ENCODE measurements at regions not wholly inside any gene's neighbourhood (a gene's known extent, or its start where the extent isn't known, plus 50 kb on each side); places are given as distances from the start of the nearest gene placed in this dataset.

DNA sequence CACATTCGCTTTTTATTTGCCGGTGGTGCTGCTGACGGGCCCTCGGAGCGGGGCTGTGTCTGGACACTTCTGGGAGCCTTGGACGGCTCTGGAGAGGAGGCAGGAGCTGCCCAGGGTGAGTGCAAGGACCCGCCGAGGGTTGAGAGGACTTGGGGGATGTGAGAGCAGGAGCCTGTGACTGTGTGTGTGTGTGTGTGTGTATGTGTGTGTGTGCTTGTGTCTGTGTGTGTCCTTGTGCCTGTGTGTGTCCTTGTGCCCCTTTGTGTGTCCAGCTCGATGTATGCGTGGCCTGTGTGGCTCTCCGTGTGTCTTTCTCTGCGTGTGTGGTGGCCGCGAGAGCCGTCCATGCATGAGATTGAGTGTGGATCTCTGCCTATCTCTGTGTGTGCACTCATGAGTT, 179.6 kb upstream of the MYL2 start:
- DNase-seq (ENCODE audit: low read depth, low spot score) (no peak), FAIRE-seq (no peak), ATAC-seq (no peak)
- peaks cover 13% of the 10 kb centered on the region for H3K4me1 ChIP-seq (ENCODE audit: control insufficient read depth, insufficient read depth, low read length)
- WGBS (ENCODE audit: insufficient coverage, insufficient replicate concordance, low lambda C conversion rate, missing lambda C conversion rate): 36% methylated on average over 15 of the region's 15 CpGs
- BruUV-seq (replicated peaks): no TSS peak
- H3K27me3 ChIP-seq (replicated peaks in 1 of 2; ENCODE audit: control insufficient read depth in 2 of 2, insufficient read depth in 2 of 2, low read length in 1 of 2): no peaks in the 10 kb centered on the region; a peak in 1 of 4 replicates
- ChIA-PET RAD21 (ENCODE audit: unreplicated experiment) (no interaction called here), CTCF (no interaction called here), POLR2A (no interaction called here), SMC1A (ENCODE audit: uncharacterized antibody, unreplicated experiment) (no interaction called here)
- in situ Hi-C loops (cut with MboI) (no loop called here), intact Hi-C loops (cut with micrococcal nuclease; ENCODE audit: unreplicated experiment) (no loop called here)
- no peak overlapping the region for H3K4me2 ChIP-seq (ENCODE audit: control insufficient read depth, insufficient read depth)
- no peak overlapping the region for H3K4me3 ChIP-seq
- H4K20me1 ChIP-seq (ENCODE audit: control insufficient read depth, insufficient read depth): no peaks in the 10 kb centered on the region
- H3K27ac ChIP-seq (ENCODE audit: control insufficient read depth, insufficient read depth): no peak overlapping the region
- H3K79me2 ChIP-seq (ENCODE audit: control insufficient read depth, insufficient read depth, low read length): no peaks in the 10 kb centered on the region
- H3K9ac ChIP-seq (ENCODE audit: control insufficient read depth, insufficient read depth, low read length): no peak overlapping the region
- no peaks in the 10 kb centered on the region for H3K36me3 ChIP-seq (ENCODE audit: control insufficient read depth in 2 of 2, insufficient read depth in 2 of 2, low read length in 1 of 2)
- H3K9me3 ChIP-seq (replicated peaks; ENCODE audit: control insufficient read depth, insufficient read depth, low read length): no peaks in the 10 kb centered on the region
- no peak overlapping the region for H2AFZ ChIP-seq (ENCODE audit: control insufficient read depth, low read depth, low read length)
- TF ChIP-seq, protein P1, sequence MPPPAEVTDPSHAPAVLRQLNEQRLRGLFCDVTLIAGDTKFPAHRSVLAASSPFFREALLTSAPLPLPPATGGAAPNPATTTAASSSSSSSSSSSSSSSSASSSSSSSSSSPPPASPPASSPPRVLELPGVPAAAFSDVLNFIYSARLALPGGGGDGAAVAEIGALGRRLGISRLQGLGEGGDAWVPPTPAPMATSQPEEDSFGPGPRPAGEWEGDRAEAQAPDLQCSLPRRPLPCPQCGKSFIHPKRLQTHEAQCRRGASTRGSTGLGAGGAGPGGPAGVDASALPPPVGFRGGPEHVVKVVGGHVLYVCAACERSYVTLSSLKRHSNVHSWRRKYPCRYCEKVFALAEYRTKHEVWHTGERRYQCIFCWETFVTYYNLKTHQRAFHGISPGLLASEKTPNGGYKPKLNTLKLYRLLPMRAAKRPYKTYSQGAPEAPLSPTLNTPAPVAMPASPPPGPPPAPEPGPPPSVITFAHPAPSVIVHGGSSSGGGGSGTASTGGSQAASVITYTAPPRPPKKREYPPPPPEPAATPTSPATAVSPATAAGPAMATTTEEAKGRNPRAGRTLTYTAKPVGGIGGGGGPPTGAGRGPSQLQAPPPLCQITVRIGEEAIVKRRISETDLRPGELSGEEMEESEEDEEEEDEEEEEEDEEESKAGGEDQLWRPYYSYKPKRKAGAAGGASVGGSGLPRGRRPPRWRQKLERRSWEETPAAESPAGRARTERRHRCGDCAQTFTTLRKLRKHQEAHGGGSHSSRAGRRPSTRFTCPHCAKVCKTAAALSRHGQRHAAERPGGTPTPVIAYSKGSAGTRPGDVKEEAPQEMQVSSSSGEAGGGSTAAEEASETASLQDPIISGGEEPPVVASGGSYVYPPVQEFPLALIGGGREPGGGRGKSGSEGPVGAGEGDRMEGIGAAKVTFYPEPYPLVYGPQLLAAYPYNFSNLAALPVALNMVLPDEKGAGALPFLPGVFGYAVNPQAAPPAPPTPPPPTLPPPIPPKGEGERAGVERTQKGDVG (CRISPR knock-in tag; IDR thresholded peaks at IDR 0.05): no peak
- TF ChIP-seq, protein P2, sequence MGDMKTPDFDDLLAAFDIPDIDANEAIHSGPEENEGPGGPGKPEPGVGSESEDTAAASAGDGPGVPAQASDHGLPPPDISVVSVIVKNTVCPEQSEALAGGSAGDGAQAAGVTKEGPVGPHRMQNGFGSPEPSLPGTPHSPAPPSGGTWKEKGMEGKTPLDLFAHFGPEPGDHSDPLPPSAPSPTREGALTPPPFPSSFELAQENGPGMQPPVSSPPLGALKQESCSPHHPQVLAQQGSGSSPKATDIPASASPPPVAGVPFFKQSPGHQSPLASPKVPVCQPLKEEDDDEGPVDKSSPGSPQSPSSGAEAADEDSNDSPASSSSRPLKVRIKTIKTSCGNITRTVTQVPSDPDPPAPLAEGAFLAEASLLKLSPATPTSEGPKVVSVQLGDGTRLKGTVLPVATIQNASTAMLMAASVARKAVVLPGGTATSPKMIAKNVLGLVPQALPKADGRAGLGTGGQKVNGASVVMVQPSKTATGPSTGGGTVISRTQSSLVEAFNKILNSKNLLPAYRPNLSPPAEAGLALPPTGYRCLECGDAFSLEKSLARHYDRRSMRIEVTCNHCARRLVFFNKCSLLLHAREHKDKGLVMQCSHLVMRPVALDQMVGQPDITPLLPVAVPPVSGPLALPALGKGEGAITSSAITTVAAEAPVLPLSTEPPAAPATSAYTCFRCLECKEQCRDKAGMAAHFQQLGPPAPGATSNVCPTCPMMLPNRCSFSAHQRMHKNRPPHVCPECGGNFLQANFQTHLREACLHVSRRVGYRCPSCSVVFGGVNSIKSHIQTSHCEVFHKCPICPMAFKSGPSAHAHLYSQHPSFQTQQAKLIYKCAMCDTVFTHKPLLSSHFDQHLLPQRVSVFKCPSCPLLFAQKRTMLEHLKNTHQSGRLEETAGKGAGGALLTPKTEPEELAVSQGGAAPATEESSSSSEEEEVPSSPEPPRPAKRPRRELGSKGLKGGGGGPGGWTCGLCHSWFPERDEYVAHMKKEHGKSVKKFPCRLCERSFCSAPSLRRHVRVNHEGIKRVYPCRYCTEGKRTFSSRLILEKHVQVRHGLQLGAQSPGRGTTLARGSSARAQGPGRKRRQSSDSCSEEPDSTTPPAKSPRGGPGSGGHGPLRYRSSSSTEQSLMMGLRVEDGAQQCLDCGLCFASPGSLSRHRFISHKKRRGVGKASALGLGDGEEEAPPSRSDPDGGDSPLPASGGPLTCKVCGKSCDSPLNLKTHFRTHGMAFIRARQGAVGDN (IDR thresholded peaks at IDR 0.05): no peak
- TF ChIP-seq ZNF217 (IDR thresholded peaks at IDR 0.05) (no peak), POLR2AphosphoS5 (IDR thresholded peaks at IDR 0.05; ENCODE audit: low read length) (no peak), EP300 (IDR thresholded peaks at IDR 0.05; ENCODE audit: borderline replicate concordance in 1 of 2, control insufficient read depth in 1 of 2, low read depth in 2 of 2, low read length in 2 of 2) (no peak), SIX5 (IDR thresholded peaks at IDR 0.05; ENCODE audit: low read depth, low read length, severe bottlenecking) (no peak), GABPA (IDR thresholded peaks at IDR 0.05; ENCODE audit: low read depth) (no peak), TCF3 (IDR thresholded peaks at IDR 0.05; ENCODE audit: borderline replicate concordance, insufficient read depth, low read depth, low read length) (no peak), ZNF274 (IDR thresholded peaks at IDR 0.05; ENCODE audit: insufficient read depth, insufficient read length) (no peak), IKZF2 (IDR thresholded peaks at IDR 0.05) (no peak), TAF1 (IDR thresholded peaks at IDR 0.05; ENCODE audit: borderline replicate concordance, low read depth, low read length) (no peak), SMAD1 (IDR thresholded peaks at IDR 0.05; ENCODE audit: low read depth, partially characterized antibody) (no peak)
- TF ChIP-seq, protein P3, sequence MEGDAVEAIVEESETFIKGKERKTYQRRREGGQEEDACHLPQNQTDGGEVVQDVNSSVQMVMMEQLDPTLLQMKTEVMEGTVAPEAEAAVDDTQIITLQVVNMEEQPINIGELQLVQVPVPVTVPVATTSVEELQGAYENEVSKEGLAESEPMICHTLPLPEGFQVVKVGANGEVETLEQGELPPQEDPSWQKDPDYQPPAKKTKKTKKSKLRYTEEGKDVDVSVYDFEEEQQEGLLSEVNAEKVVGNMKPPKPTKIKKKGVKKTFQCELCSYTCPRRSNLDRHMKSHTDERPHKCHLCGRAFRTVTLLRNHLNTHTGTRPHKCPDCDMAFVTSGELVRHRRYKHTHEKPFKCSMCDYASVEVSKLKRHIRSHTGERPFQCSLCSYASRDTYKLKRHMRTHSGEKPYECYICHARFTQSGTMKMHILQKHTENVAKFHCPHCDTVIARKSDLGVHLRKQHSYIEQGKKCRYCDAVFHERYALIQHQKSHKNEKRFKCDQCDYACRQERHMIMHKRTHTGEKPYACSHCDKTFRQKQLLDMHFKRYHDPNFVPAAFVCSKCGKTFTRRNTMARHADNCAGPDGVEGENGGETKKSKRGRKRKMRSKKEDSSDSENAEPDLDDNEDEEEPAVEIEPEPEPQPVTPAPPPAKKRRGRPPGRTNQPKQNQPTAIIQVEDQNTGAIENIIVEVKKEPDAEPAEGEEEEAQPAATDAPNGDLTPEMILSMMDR (IDR thresholded peaks at IDR 0.05 in 2 of 3, conservative IDR thresholded peaks at IDR 0.05 in 1 of 3; ENCODE audit: control insufficient read depth in 2 of 3, extremely low read depth in 1 of 3, insufficient read depth in 1 of 3, low read depth in 3 of 3, low read length in 3 of 3): no peak
- TF ChIP-seq, protein P4, sequence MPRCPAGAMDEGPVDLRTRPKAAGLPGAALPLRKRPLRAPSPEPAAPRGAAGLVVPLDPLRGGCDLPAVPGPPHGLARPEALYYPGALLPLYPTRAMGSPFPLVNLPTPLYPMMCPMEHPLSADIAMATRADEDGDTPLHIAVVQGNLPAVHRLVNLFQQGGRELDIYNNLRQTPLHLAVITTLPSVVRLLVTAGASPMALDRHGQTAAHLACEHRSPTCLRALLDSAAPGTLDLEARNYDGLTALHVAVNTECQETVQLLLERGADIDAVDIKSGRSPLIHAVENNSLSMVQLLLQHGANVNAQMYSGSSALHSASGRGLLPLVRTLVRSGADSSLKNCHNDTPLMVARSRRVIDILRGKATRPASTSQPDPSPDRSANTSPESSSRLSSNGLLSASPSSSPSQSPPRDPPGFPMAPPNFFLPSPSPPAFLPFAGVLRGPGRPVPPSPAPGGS (IDR thresholded peaks at IDR 0.05; ENCODE audit: borderline replicate concordance, insufficient read depth, low read depth, low read length, poor library complexity, severe bottlenecking): no peak
